NCI-H446 (cell line): ENCODE measurements at regions not wholly inside any gene's neighbourhood (a gene's known extent, or its start where the extent isn't known, plus 50 kb on each side); places are given as distances from the start of the nearest gene placed in this dataset.
"Not testable (repeated sequence)": the region's sequence is repeated elsewhere in the genome, so short reads cannot be mapped to it uniquely, and the experiment has no call there.

Experiments used
- DNase-seq, 2 experiments: peaks; one replicate each; lab custom pipeline; 2025; lab: John Stamatoyannopoulos, UW

- DNase-seq, result no peak
Measured at GRCh38 chr4:129999156-129999555, 903.2 kb downstream of the C4orf33 start.

GRCh38 chr4:130008461-130008860 lies 912.5 kb downstream of the C4orf33 start:
- DNase-seq, result no peak

- DNase-seq, result not testable (repeated sequence)
Measured at GRCh38 chr4:130012806-130013205, 916.9 kb downstream of the C4orf33 start.

GRCh38 chr4:130021706-130022105 lies 925.8 kb downstream of the C4orf33 start:
- no peak for DNase-seq

- DNase-seq, result no peak
Measured at GRCh38 chr4:130023088-130023487, 927.1 kb downstream of the C4orf33 start.

GRCh38 chr4:130025701-130026100 lies 929.7 kb downstream of the C4orf33 start:
- DNase-seq, result no peak

GRCh38 chr4:130026185-130026584 lies 930.2 kb downstream of the C4orf33 start:
- no peak for DNase-seq

- no peak for DNase-seq
Measured at GRCh38 chr4:130027973-130028372, 932.0 kb downstream of the C4orf33 start.

GRCh38 chr4:130028552-130028951 lies 932.6 kb downstream of the C4orf33 start:
- no peak for DNase-seq

- DNase-seq, result no peak
Measured at GRCh38 chr4:130029442-130029841, 933.5 kb downstream of the C4orf33 start.

- DNase-seq, result no peak
Measured at GRCh38 chr4:130031858-130032257, 935.9 kb downstream of the C4orf33 start.

GRCh38 chr4:130033657-130034056 lies 937.7 kb downstream of the C4orf33 start:
- DNase-seq, result not testable (repeated sequence)

- no peak for DNase-seq
Measured at GRCh38 chr4:130034876-130035275, 938.9 kb downstream of the C4orf33 start.

GRCh38 chr4:130035391-130035790 lies 939.4 kb downstream of the C4orf33 start:
- DNase-seq, result no peak

- not testable (repeated sequence) for DNase-seq
Measured at GRCh38 chr4:130037866-130038265, 941.9 kb downstream of the C4orf33 start.

GRCh38 chr4:130038540-130038939 lies 942.6 kb downstream of the C4orf33 start:
- DNase-seq, result not testable (repeated sequence)

- no peak for DNase-seq
Measured at GRCh38 chr4:130043732-130044160, 947.8 kb downstream of the C4orf33 start.

- no peak for DNase-seq
Measured at GRCh38 chr4:130044788-130045531, 949.0 kb downstream of the C4orf33 start.

- DNase-seq, result no peak
Measured at GRCh38 chr4:130053723-130054122, 957.8 kb downstream of the C4orf33 start.

GRCh38 chr4:130054908-130055307 lies 959.0 kb downstream of the C4orf33 start:
- no peak for DNase-seq

GRCh38 chr4:130056286-130056685 lies 960.3 kb downstream of the C4orf33 start:
- no peak for DNase-seq

GRCh38 chr4:130064471-130064870 lies 968.5 kb downstream of the C4orf33 start:
- DNase-seq, result no peak

GRCh38 chr4:130067419-130067818 lies 971.5 kb downstream of the C4orf33 start:
- DNase-seq, result no peak

GRCh38 chr4:130068072-130068471 lies 972.1 kb downstream of the C4orf33 start:
- DNase-seq, result no peak
